PFSK-1 (cell line): ENCODE measurements at regions not wholly inside any gene's neighbourhood (a gene's known extent, or its start where the extent isn't known, plus 50 kb on each side); places are given as distances from the start of the nearest gene placed in this dataset.

Experiments
- POLR2AphosphoS5 ChIP-seq: IDR thresholded peaks from 2 replicates; pipeline ENCODE4 v1.6.1; 2012; ENCODE audit warnings: low read depth, mild to moderate bottlenecking, control low read depth, low read length, moderate library complexity
- REST ChIP-seq, 2 experiments: IDR thresholded peaks; 2 replicates each; pipeline versions ENCODE4 v1.6.1 to v1.8.0; 2011 to 2012; ENCODE audit warnings: low read depth in 2 of 2, low read length in 2 of 2, control low read depth in 1 of 2, inconsistent platforms in 1 of 2, mild to moderate bottlenecking in 1 of 2, moderate library complexity in 1 of 2; ENCODE audit not compliant: insufficient read depth in 1 of 2
- SIN3A ChIP-seq: IDR thresholded peaks from 2 replicates; pipeline ENCODE4 v1.6.1; 2012; ENCODE audit warnings: mild to moderate bottlenecking, low read length, moderate library complexity, borderline replicate concordance; ENCODE audit not compliant: insufficient read depth
- TAF1 ChIP-seq: IDR thresholded peaks from 2 replicates; pipeline ENCODE4 v1.6.1; 2012; ENCODE audit warnings: low read length, control low read depth, borderline replicate concordance; ENCODE audit not compliant: insufficient read depth

- TF ChIP-seq POLR2AphosphoS5: no peak
- TF ChIP-seq TAF1: no peak
- no peak for TF ChIP-seq REST (IDR thresholded peaks at IDR 0.05; ENCODE audit: insufficient read depth in 1 of 2, low read depth in 2 of 2, low read length in 2 of 2)
- no peak for TF ChIP-seq SIN3A
These were observed 557.7 kb downstream of the FSCB start for GRCh38 chr14:43949400-43949799.
